Testis (tissue), 2 donors: ENCODE measurements at regions not wholly inside any gene's neighbourhood (a gene's known extent, or its start where the extent isn't known, plus 50 kb on each side); places are given as distances from the start of the nearest gene placed in this dataset.

ENCODE experiments used
- DNase-seq: peaks from one replicate; pipeline ENCODE4 v3.0.0-alpha.2; 2019
- H3K27ac ChIP-seq, 2 donors: fragments of 200-600 bp; sonication (generic); one replicate each; pipeline ENCODE4 v1.5.1; 2019
- H3K27me3 ChIP-seq: fragments of 200-600 bp; sonication (generic); one replicate; pipeline ENCODE4 v1.5.1; 2019
- H3K36me3 ChIP-seq: fragments of 200-600 bp; sonication (generic); one replicate; pipeline ENCODE4 v1.5.1; 2017; ENCODE audit warnings: low read depth; ENCODE audit errors: missing control alignments
- H3K4me1 ChIP-seq: fragments of 200-600 bp; sonication (generic); one replicate; pipeline ENCODE4 v1.5.1; 2019
- H3K4me3 ChIP-seq, 2 donors: fragments of 200-600 bp; sonication (generic); one replicate each; pipeline ENCODE4 v1.5.1; 2017 to 2019
- H3K9me3 ChIP-seq: fragments of 200-600 bp; sonication (generic); one replicate; pipeline ENCODE4 v1.5.1; 2017
- CTCF ChIP-seq, 3 experiments: fragments of 450-650 bp in 2 of 3; fragments of 200-600 bp in 1 of 3; sonication (generic) in 1 of 3; IDR thresholded peaks; one replicate each; pipeline ENCODE4 v1.5.1; 2016 to 2019; ENCODE audit warnings: antibody characterized with exemption in 3 of 3, mild to moderate bottlenecking in 2 of 3, moderate library complexity in 1 of 3
- POLR2A ChIP-seq: fragments of 450-650 bp; IDR thresholded peaks from one replicate; pipeline ENCODE4 v1.6.1; 2017; ENCODE audit warnings: antibody characterized with exemption, mild to moderate bottlenecking, moderate library complexity
- WGBS, 2 donors: methylation state at CpG; one replicate each; pipeline ENCODE4 v1.1.5; 2018; 5-methylcytosine and 5-hydroxymethylcytosine counted together
- intact Hi-C: fragments of 100-400 bp; cut with DNase I; formaldehyde crosslinking; loops from one replicate; pipeline ENCODE4 v1.15.1; 2023; ENCODE audit warnings: low total_unique reads

- H3K27me3 ChIP-seq, result no peaks in the 10 kb centered on the region
- no peaks in the 10 kb centered on the region for H3K4me1 ChIP-seq
- 86 to 94% methylated on average over 2 of the region's 2 CpGs for WGBS, 2 donors
- no peak for DNase-seq
- H3K27ac ChIP-seq, result no peak overlapping the region
- TF ChIP-seq CTCF (IDR thresholded peaks at IDR 0.05) (no peak), POLR2A (no peak)
- intact Hi-C loops, result no loop called here
- H3K36me3 ChIP-seq, result no peaks in the 10 kb centered on the region
- H3K9me3 ChIP-seq, result no peaks in the 10 kb centered on the region
- no peak overlapping the region for H3K4me3 ChIP-seq
Measured at GRCh38 chr1:175889848-175890247, 146.5 kb upstream of the TNR start.

GRCh38 chr1:175888996-175889395 is 145.6 kb upstream of the TNR start:
- intact Hi-C loops, result no loop called here
- Histone ChIP-seq H3K27ac (no peak overlapping the region), H3K4me1 (no peaks in the 10 kb centered on the region), H3K4me3 (no peak overlapping the region), H3K9me3 (no peaks in the 10 kb centered on the region), H3K27me3 (no peaks in the 10 kb centered on the region), H3K36me3 (no peaks in the 10 kb centered on the region)
- no peak for DNase-seq
- WGBS, 2 donors, result 82 to 92% methylated on average over 2 of the region's 2 CpGs
- TF ChIP-seq POLR2A, result no peak
- TF ChIP-seq CTCF (IDR thresholded peaks at IDR 0.05), result no peak

- 17 to 22% methylated on average over 16 to 17 of the region's 17 CpGs for WGBS, 2 donors
- DNase-seq, result peak; percentile 85
- intact Hi-C loops, result no loop called here
Measured at GRCh38 chr1:175887981-175888428, 144.6 kb upstream of the TNR start.

GRCh38 chr1:175887521-175887920 is 144.1 kb upstream of the TNR start:
- H3K4me1 ChIP-seq, result no peaks in the 10 kb centered on the region
- intact Hi-C loops, result no loop called here
- 48 to 57% methylated on average over 19 to 20 of the region's 20 CpGs for WGBS, 2 donors
- no peaks in the 10 kb centered on the region for H3K27me3 ChIP-seq
- H3K9me3 ChIP-seq, result no peaks in the 10 kb centered on the region
- TF ChIP-seq CTCF (IDR thresholded peaks at IDR 0.05), result no peak
- TF ChIP-seq POLR2A, result no peak
- peak overlapping the region; percentile 13 to 31 for H3K4me3 ChIP-seq
- H3K36me3 ChIP-seq, result no peaks in the 10 kb centered on the region
- DNase-seq, result peak; percentile 15
- H3K27ac ChIP-seq, result no peak overlapping the region

More at GRCh38 chr1:175887981-175888428, 144.6 kb upstream of the TNR start:
- no peaks in the 10 kb centered on the region for H3K36me3 ChIP-seq
- peak; percentile 18 to 74 (median 69) for TF ChIP-seq CTCF (IDR thresholded peaks at IDR 0.05)
- no peak for TF ChIP-seq POLR2A
- no peak overlapping the region for H3K27ac ChIP-seq
- peak overlapping the region; percentile 13 to 31 for H3K4me3 ChIP-seq
- H3K4me1 ChIP-seq, result no peaks in the 10 kb centered on the region
- H3K9me3 ChIP-seq, result no peaks in the 10 kb centered on the region
- H3K27me3 ChIP-seq, result no peaks in the 10 kb centered on the region

GRCh38 chr1:175885326-175885725 is 141.9 kb upstream of the TNR start:
- Histone ChIP-seq H3K36me3 (no peaks in the 10 kb centered on the region), H3K27ac (no peak overlapping the region), H3K4me3 (no peak overlapping the region), H3K4me1 (no peaks in the 10 kb centered on the region), H3K27me3 (no peaks in the 10 kb centered on the region), H3K9me3 (no peaks in the 10 kb centered on the region)
- no peak for DNase-seq
- TF ChIP-seq CTCF (IDR thresholded peaks at IDR 0.05) (no peak), POLR2A (no peak)
- intact Hi-C loops, result no loop called here
